Fibroblast of skin of left quadriceps (primary cell): ENCODE measurements at regions not wholly inside any gene's neighbourhood (a gene's known extent, or its start where the extent isn't known, plus 50 kb on each side); places are given as distances from the start of the nearest gene placed in this dataset.

Experiments used
- DNase-seq, 2 experiments: peaks; one replicate each; pipeline ENCODE4 v3.0.0-alpha.2; 2013; ENCODE audit warnings: low read depth in 2 of 2

GRCh38 chr16:49910541-49911071 lies 54.7 kb upstream of the ZNF423 start:
- DNase-seq = no peak

GRCh38 chr16:49911430-49911829 lies 55.5 kb upstream of the ZNF423 start:
- no peak for DNase-seq

GRCh38 chr16:49912721-49913120 lies 56.8 kb upstream of the ZNF423 start:
- no peak for DNase-seq

GRCh38 chr16:49913720-49914119 lies 57.8 kb upstream of the ZNF423 start:
- DNase-seq = no peak

GRCh38 chr16:49914657-49915056 lies 58.7 kb upstream of the ZNF423 start:
- DNase-seq = no peak

GRCh38 chr16:49918257-49918656 lies 62.3 kb upstream of the ZNF423 start:
- no peak for DNase-seq

- DNase-seq = no peak
Observed at GRCh38 chr16:49919327-49919726, 63.4 kb upstream of the ZNF423 start.

GRCh38 chr16:49920397-49920796 lies 64.5 kb upstream of the ZNF423 start:
- DNase-seq = no peak

GRCh38 chr16:49921106-49921505 lies 65.2 kb upstream of the ZNF423 start:
- no peak for DNase-seq

GRCh38 chr16:49921791-49922456 lies 66.0 kb upstream of the ZNF423 start:
- DNase-seq = peak; percentile 3 to 4

- no peak for DNase-seq
Observed at GRCh38 chr16:49923411-49923810, 67.5 kb upstream of the ZNF423 start.

GRCh38 chr16:49924078-49924477 lies 68.2 kb upstream of the ZNF423 start:
- DNase-seq = no peak

- DNase-seq = no peak
Observed at GRCh38 chr16:49926941-49927340, 71.0 kb upstream of the ZNF423 start.

GRCh38 chr16:49928176-49929041 lies 72.5 kb upstream of the ZNF423 start:
- no peak for DNase-seq

GRCh38 chr16:49929626-49930025 lies 73.7 kb upstream of the ZNF423 start:
- no peak for DNase-seq

- no peak for DNase-seq
Observed at GRCh38 chr16:49930841-49931240, 74.9 kb upstream of the ZNF423 start.

- DNase-seq = no peak
Observed at GRCh38 chr16:49931266-49931665, 75.4 kb upstream of the ZNF423 start.

GRCh38 chr16:49931916-49932315 lies 76.0 kb upstream of the ZNF423 start:
- DNase-seq = no peak

- DNase-seq = no peak
Observed at GRCh38 chr16:49932434-49932833, 76.5 kb upstream of the ZNF423 start.

- no peak for DNase-seq
Observed at GRCh38 chr16:49932946-49933345, 77.0 kb upstream of the ZNF423 start.

- DNase-seq = no peak
Observed at GRCh38 chr16:49936791-49937190, 80.9 kb upstream of the ZNF423 start.

GRCh38 chr16:49937886-49938285 lies 82.0 kb upstream of the ZNF423 start:
- DNase-seq = no peak

- DNase-seq = no peak
Observed at GRCh38 chr16:49939495-49939894, 83.6 kb upstream of the ZNF423 start.
